Testis (tissue), 2 donors: ENCODE measurements at regions not wholly inside any gene's neighbourhood (a gene's known extent, or its start where the extent isn't known, plus 50 kb on each side); places are given as distances from the start of the nearest gene placed in this dataset.

Experiments used
- DNase-seq: peaks from one replicate; pipeline ENCODE4 v3.0.0-alpha.2; 2019
- H3K27ac ChIP-seq, 2 donors: fragments of 200-600 bp; sonication (generic); one replicate each; pipeline ENCODE4 v1.5.1; 2019
- H3K27me3 ChIP-seq: fragments of 200-600 bp; sonication (generic); one replicate; pipeline ENCODE4 v1.5.1; 2019
- H3K36me3 ChIP-seq: fragments of 200-600 bp; sonication (generic); one replicate; pipeline ENCODE4 v1.5.1; 2017; ENCODE audit warnings: low read depth; ENCODE audit errors: missing control alignments
- H3K4me1 ChIP-seq: fragments of 200-600 bp; sonication (generic); one replicate; pipeline ENCODE4 v1.5.1; 2019
- H3K4me3 ChIP-seq, 2 donors: fragments of 200-600 bp; sonication (generic); one replicate each; pipeline ENCODE4 v1.5.1; 2017 to 2019
- H3K9me3 ChIP-seq: fragments of 200-600 bp; sonication (generic); one replicate; pipeline ENCODE4 v1.5.1; 2017
- POLR2A ChIP-seq: fragments of 450-650 bp; IDR thresholded peaks from one replicate; pipeline ENCODE4 v1.6.1; 2017; ENCODE audit warnings: antibody characterized with exemption, mild to moderate bottlenecking, moderate library complexity
- WGBS, 2 donors: methylation state at CpG; one replicate each; pipeline ENCODE4 v1.1.5; 2018; 5-methylcytosine and 5-hydroxymethylcytosine counted together
- intact Hi-C: fragments of 100-400 bp; cut with DNase I; formaldehyde crosslinking; loops from one replicate; pipeline ENCODE4 v1.15.1; 2023; ENCODE audit warnings: low total_unique reads
- TF ChIP-seq, protein P1 (sequence below), 3 experiments: fragments of 450-650 bp in 2 of 3; fragments of 200-600 bp in 1 of 3; sonication (generic) in 1 of 3; IDR thresholded peaks; one replicate each; pipeline ENCODE4 v1.5.1; 2016 to 2019; ENCODE audit warnings: antibody characterized with exemption in 3 of 3, mild to moderate bottlenecking in 2 of 3, moderate library complexity in 1 of 3

DNA sequence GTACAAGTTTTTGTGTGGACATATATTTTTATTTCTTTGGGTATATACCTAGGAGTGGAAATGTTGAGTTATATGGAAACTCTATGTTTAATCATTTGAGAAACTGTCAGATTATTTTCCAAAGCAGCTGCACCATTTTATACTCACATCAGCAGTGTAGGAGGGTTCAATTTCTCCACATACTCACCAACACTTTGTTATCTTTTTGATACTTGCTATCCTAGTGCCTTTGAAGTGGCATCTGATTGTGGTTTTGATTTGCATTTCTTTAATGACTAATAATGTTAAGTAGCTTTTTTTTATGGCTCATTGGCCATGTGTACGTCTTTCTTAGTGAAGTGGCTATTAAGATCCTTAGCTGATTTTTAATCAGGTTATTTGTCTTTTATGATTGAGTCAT, 64.7 kb upstream of the SLC8A1 start:
- WGBS, 2 donors: 83 to 88% methylated on average over 1 of the region's 1 CpG
- TF ChIP-seq, protein P1, sequence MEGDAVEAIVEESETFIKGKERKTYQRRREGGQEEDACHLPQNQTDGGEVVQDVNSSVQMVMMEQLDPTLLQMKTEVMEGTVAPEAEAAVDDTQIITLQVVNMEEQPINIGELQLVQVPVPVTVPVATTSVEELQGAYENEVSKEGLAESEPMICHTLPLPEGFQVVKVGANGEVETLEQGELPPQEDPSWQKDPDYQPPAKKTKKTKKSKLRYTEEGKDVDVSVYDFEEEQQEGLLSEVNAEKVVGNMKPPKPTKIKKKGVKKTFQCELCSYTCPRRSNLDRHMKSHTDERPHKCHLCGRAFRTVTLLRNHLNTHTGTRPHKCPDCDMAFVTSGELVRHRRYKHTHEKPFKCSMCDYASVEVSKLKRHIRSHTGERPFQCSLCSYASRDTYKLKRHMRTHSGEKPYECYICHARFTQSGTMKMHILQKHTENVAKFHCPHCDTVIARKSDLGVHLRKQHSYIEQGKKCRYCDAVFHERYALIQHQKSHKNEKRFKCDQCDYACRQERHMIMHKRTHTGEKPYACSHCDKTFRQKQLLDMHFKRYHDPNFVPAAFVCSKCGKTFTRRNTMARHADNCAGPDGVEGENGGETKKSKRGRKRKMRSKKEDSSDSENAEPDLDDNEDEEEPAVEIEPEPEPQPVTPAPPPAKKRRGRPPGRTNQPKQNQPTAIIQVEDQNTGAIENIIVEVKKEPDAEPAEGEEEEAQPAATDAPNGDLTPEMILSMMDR (IDR thresholded peaks at IDR 0.05): no peak
- TF ChIP-seq POLR2A: no peak
- Histone ChIP-seq H3K4me1 (no peaks in the 10 kb centered on the region), H3K36me3 (no peaks in the 10 kb centered on the region), H3K4me3 (no peak overlapping the region), H3K27me3 (no peaks in the 10 kb centered on the region), H3K9me3 (no peaks in the 10 kb centered on the region), H3K27ac (no peak overlapping the region)
- DNase-seq: no peak
- intact Hi-C loops: no loop called here

DNA sequence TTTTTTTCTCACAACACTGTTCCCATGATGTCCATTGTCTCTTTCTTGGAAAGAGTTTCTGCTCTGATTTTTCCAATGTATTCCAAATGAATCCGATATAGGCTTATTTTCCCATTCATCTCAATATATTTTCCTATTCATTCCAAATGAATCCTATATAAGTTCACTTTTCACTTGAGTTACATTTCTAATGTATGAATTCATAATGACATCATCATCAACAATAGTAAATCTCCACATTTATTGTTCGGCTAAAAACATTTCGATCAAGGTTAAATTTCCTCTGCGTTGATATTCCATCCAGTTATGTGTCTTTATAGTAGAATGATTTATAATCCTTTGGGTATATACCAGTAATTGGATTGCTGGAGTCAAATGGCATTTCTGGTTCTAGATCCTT, 76.7 kb upstream of the SLC8A1 start:
- H3K4me3 ChIP-seq: no peak overlapping the region
- no peaks in the 10 kb centered on the region for H3K4me1 ChIP-seq
- DNase-seq: no peak
- H3K36me3 ChIP-seq: no peaks in the 10 kb centered on the region
- TF ChIP-seq, protein P1 (IDR thresholded peaks at IDR 0.05): no peak
- no peak for TF ChIP-seq POLR2A
- H3K9me3 ChIP-seq: no peaks in the 10 kb centered on the region
- no peaks in the 10 kb centered on the region for H3K27me3 ChIP-seq
- 96 to 97% methylated on average over 4 of the region's 4 CpGs for WGBS, 2 donors
- no peak overlapping the region for H3K27ac ChIP-seq
- intact Hi-C loops: no loop called here

DNA sequence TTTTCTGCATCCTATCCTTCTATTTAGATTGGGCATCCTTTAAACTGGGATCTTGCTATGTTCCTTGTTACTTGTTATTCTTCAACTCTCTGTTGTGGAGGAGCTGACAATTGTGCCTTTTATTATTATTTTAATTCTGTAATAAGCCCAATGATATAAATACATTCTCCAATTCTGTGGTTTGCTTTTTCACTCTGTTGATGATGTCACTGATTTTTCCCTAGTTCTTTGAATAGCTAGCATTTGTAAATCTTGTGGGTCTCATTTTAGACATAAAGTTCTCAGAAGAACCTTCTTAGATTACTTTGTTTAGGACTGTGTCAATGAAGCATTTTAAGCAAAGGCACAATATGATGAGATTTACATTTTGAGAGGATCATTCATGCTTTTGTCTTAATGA, 79.5 kb upstream of the SLC8A1 start:
- H3K27ac ChIP-seq: no peak overlapping the region
- H3K4me3 ChIP-seq: no peak overlapping the region
- no peak for DNase-seq
- no peaks in the 10 kb centered on the region for H3K27me3 ChIP-seq
- no peaks in the 10 kb centered on the region for H3K4me1 ChIP-seq
- no peaks in the 10 kb centered on the region for H3K36me3 ChIP-seq
- intact Hi-C loops: no loop called here
- TF ChIP-seq, protein P1 (IDR thresholded peaks at IDR 0.05): no peak
- TF ChIP-seq POLR2A: no peak
- no peaks in the 10 kb centered on the region for H3K9me3 ChIP-seq

DNA sequence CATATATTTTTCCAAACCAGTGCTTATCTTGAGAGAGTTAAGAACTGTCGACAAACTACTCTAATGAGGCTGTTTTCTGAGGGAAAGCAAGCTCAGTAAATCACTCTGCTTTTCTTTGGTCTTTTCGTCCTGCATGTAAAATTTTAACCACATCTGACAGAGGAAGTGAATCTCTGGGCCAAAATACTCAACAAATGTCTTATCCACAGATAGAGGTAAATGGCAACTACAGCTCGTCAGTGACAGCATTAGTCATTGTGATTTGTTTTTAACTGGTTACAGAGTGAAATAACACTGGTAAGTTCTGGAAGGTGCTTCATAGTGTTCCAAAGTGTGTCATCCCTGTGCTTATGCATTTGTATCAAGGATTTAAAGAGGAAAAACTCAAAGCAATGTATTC, 82.6 kb upstream of the SLC8A1 start:
- DNase-seq: no peak

DNA sequence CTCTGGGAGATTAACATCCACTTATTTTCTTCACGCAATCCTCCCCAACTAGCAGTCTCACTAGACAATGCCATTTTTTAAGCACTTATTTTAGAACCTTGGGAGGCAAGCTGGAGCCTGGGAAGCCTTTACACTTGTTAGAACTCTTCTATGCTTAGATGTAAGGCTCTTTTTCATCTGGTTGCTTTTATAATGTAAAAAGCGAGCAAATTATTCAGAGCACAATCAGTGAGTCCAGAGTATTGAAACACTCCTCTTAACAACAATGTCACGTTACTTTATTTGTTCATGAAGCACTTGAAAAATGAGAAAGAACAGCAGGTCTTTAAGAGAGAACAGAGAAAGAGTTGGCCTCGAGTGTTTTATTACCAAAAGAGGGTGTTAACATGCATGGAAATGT, 84.1 kb upstream of the SLC8A1 start:
- H3K27me3 ChIP-seq: no peaks in the 10 kb centered on the region
- H3K4me3 ChIP-seq: no peak overlapping the region
- no peaks in the 10 kb centered on the region for H3K36me3 ChIP-seq
- TF ChIP-seq, protein P1 (IDR thresholded peaks at IDR 0.05): no peak
- TF ChIP-seq POLR2A: no peak
- intact Hi-C loops: no loop called here
- H3K9me3 ChIP-seq: no peaks in the 10 kb centered on the region
- no peaks in the 10 kb centered on the region for H3K4me1 ChIP-seq
- WGBS, 2 donors: 83 to 86% methylated on average over 4 of the region's 4 CpGs
- no peak for DNase-seq
- H3K27ac ChIP-seq: no peak overlapping the region

More for the DNA sequence above, 82.6 kb upstream of the SLC8A1 start:
- H3K4me3 ChIP-seq: no peak overlapping the region
- intact Hi-C loops: no loop called here
- H3K27me3 ChIP-seq: no peaks in the 10 kb centered on the region
- WGBS, 2 donors: 60 to 64% methylated on average over 3 of the region's 3 CpGs
- H3K36me3 ChIP-seq: no peaks in the 10 kb centered on the region
- no peaks in the 10 kb centered on the region for H3K4me1 ChIP-seq
- H3K27ac ChIP-seq: no peak overlapping the region
- no peaks in the 10 kb centered on the region for H3K9me3 ChIP-seq
- no peak for TF ChIP-seq POLR2A
- TF ChIP-seq, protein P1 (IDR thresholded peaks at IDR 0.05): no peak
